C4-2B (cell line): ENCODE measurements at regions not wholly inside any gene's neighbourhood (a gene's known extent, or its start where the extent isn't known, plus 50 kb on each side); places are given as distances from the start of the nearest gene placed in this dataset.

Experiments
- CTCF ChIP-seq: fragments of 450-650 bp; conservative IDR thresholded peaks from 2 replicates; pipeline ENCODE4 v1.5.1; 2017; ENCODE audit warnings: mild to moderate bottlenecking
- ZFX ChIP-seq: fragments of 450-650 bp; IDR thresholded peaks from 2 replicates; pipeline ENCODE4 v1.6.1; 2017

GRCh38 chr2:88321449-88322248 is 130.8 kb downstream of the FOXI3 start:
- TF ChIP-seq CTCF (no peak), ZFX (no peak)
